ENCODE measurements at regions not wholly inside any gene's neighbourhood (a gene's known extent, or its start where the extent isn't known, plus 50 kb on each side); places are given as distances from the start of the nearest gene placed in this dataset.

- peaks cover 19% of the 10 kb centered on the region for H3K36me3 Mint-ChIP-seq
- H3K4me3 Mint-ChIP-seq = no peak overlapping the region
- H3K4me1 Mint-ChIP-seq = no peaks in the 10 kb centered on the region
- H3K4me1 ChIP-seq (ENCODE audit: control insufficient read depth, insufficient read depth, low read length) = no peaks in the 10 kb centered on the region
- 86% methylated on average over 2 of the region's 3 CpGs for WGBS (ENCODE audit: insufficient coverage)
- intact Hi-C loops (cut with micrococcal nuclease) = no loop called here
- H3K27ac Mint-ChIP-seq = no peak overlapping the region
- no peaks in the 10 kb centered on the region for H3K27me3 Mint-ChIP-seq (ENCODE audit: low read depth in 2 of 2)
- ATAC-seq (no peak), DNase-seq (no peak)
- no peak overlapping the region for H3K27ac ChIP-seq (ENCODE audit: low read length)
- H3K9me3 Mint-ChIP-seq = peaks cover 9 to 17% of the 10 kb centered on the region in 2 donors
- no peak for TF ChIP-seq CTCF (IDR thresholded peaks at IDR 0.05)
- no peaks in the 10 kb centered on the region for H3K36me3 ChIP-seq (ENCODE audit: control insufficient read depth, insufficient read depth, low read length)
- peaks cover 3% of the 10 kb centered on the region for H3K9me3 ChIP-seq (ENCODE audit: control insufficient read depth, insufficient read depth, low read length)
- H3K27me3 ChIP-seq (ENCODE audit: control insufficient read depth, insufficient read depth, low read length) = no peaks in the 10 kb centered on the region
- no peak overlapping the region for H3K4me3 ChIP-seq (ENCODE audit: low read length)
Observed at GRCh38 chr4:187417721-187418120, 577.9 kb upstream of the ZFP42 start.

- no peaks in the 10 kb centered on the region for H3K27me3 Mint-ChIP-seq (ENCODE audit: low read depth in 2 of 2)
- peaks cover 9 to 26% of the 10 kb centered on the region in 2 donors for H3K9me3 Mint-ChIP-seq
Observed at GRCh38 chr4:187422655-187423054, 572.9 kb upstream of the ZFP42 start.

GRCh38 chr4:187424636-187425035 lies 570.9 kb upstream of the ZFP42 start:
- Mint-ChIP-seq H3K27ac (no peak overlapping the region), H3K9me3 (peaks cover 7 to 24% of the 10 kb centered on the region in 2 donors), H3K4me3 (no peak overlapping the region), H3K4me1 (no peaks in the 10 kb centered on the region), H3K27me3 (ENCODE audit: low read depth in 2 of 2) (no peaks in the 10 kb centered on the region), H3K36me3 (peaks cover 5% of the 10 kb centered on the region)
- no peak for DNase-seq
- Histone ChIP-seq H3K27me3 (ENCODE audit: control insufficient read depth, insufficient read depth, low read length) (no peaks in the 10 kb centered on the region), H3K36me3 (ENCODE audit: control insufficient read depth, insufficient read depth, low read length) (no peaks in the 10 kb centered on the region), H3K9me3 (ENCODE audit: control insufficient read depth, insufficient read depth, low read length) (peaks cover 9% of the 10 kb centered on the region), H3K4me1 (ENCODE audit: control insufficient read depth, insufficient read depth, low read length) (no peaks in the 10 kb centered on the region), H3K27ac (ENCODE audit: low read length) (no peak overlapping the region), H3K4me3 (ENCODE audit: low read length) (no peak overlapping the region)
- TF ChIP-seq CTCF (IDR thresholded peaks at IDR 0.05) = no peak
- no peak for ATAC-seq
- intact Hi-C loops (cut with micrococcal nuclease) = no loop called here
- no CpG with 5 or more reads among the region's 1 CpG for WGBS (ENCODE audit: insufficient coverage)

More at GRCh38 chr4:187422655-187423054, 572.9 kb upstream of the ZFP42 start:
- no peaks in the 10 kb centered on the region for H3K27me3 ChIP-seq (ENCODE audit: control insufficient read depth, insufficient read depth, low read length)
- 91% methylated on average over 3 of the region's 3 CpGs for WGBS (ENCODE audit: insufficient coverage)
- TF ChIP-seq CTCF (IDR thresholded peaks at IDR 0.05) = no peak
- H3K4me1 Mint-ChIP-seq = no peaks in the 10 kb centered on the region
- no peaks in the 10 kb centered on the region for H3K4me1 ChIP-seq (ENCODE audit: control insufficient read depth, insufficient read depth, low read length)
- H3K4me3 ChIP-seq (ENCODE audit: low read length) = no peak overlapping the region
- H3K36me3 ChIP-seq (ENCODE audit: control insufficient read depth, insufficient read depth, low read length) = no peaks in the 10 kb centered on the region
- H3K4me3 Mint-ChIP-seq = no peak overlapping the region
- DNase-seq (no peak), ATAC-seq (no peak)
- peaks cover 6% of the 10 kb centered on the region for H3K9me3 ChIP-seq (ENCODE audit: control insufficient read depth, insufficient read depth, low read length)
- no peak overlapping the region for H3K27ac ChIP-seq (ENCODE audit: low read length)
- no peak overlapping the region for H3K27ac Mint-ChIP-seq
- intact Hi-C loops (cut with micrococcal nuclease) = no loop called here
- peaks cover 12% of the 10 kb centered on the region for H3K36me3 Mint-ChIP-seq

- ATAC-seq = no peak
- Mint-ChIP-seq H3K4me3 (no peak overlapping the region), H3K4me1 (no peaks in the 10 kb centered on the region), H3K36me3 (peaks cover 14% of the 10 kb centered on the region), H3K27me3 (ENCODE audit: low read depth in 2 of 2) (no peaks in the 10 kb centered on the region), H3K27ac (no peak overlapping the region), H3K9me3 (peaks cover 10 to 29% of the 10 kb centered on the region in 2 donors)
- no peak overlapping the region for H3K27ac ChIP-seq (ENCODE audit: low read length)
- H3K27me3 ChIP-seq (ENCODE audit: control insufficient read depth, insufficient read depth, low read length) = no peaks in the 10 kb centered on the region
- WGBS (ENCODE audit: insufficient coverage) = no CpG with 5 or more reads among the region's 2 CpGs
- H3K9me3 ChIP-seq (ENCODE audit: control insufficient read depth, insufficient read depth, low read length) = peaks cover 9% of the 10 kb centered on the region
- H3K36me3 ChIP-seq (ENCODE audit: control insufficient read depth, insufficient read depth, low read length) = no peaks in the 10 kb centered on the region
- no peaks in the 10 kb centered on the region for H3K4me1 ChIP-seq (ENCODE audit: control insufficient read depth, insufficient read depth, low read length)
- TF ChIP-seq CTCF (IDR thresholded peaks at IDR 0.05) = no peak
- H3K4me3 ChIP-seq (ENCODE audit: low read length) = no peak overlapping the region
- intact Hi-C loops (cut with micrococcal nuclease) = no loop called here
- no peak for DNase-seq
Observed at GRCh38 chr4:187426511-187426910, 569.1 kb upstream of the ZFP42 start.
